Muscle of arm (tissue), 1 donor: ENCODE measurements at regions not wholly inside any gene's neighbourhood (a gene's known extent, or its start where the extent isn't known, plus 50 kb on each side); places are given as distances from the start of the nearest gene placed in this dataset.
A peak's percentile ranks its signal among the peaks of the same experiment; 100 is the strongest.

ENCODE experiments used
- DNase-seq: peaks from one replicate; pipeline ENCODE4 v3.0.0-alpha.2; 2013

- DNase-seq, result peak; percentile 31
Measured at GRCh38 chr9:108645520-108645919, 210.3 kb downstream of the ACTL7B start.

DNA sequence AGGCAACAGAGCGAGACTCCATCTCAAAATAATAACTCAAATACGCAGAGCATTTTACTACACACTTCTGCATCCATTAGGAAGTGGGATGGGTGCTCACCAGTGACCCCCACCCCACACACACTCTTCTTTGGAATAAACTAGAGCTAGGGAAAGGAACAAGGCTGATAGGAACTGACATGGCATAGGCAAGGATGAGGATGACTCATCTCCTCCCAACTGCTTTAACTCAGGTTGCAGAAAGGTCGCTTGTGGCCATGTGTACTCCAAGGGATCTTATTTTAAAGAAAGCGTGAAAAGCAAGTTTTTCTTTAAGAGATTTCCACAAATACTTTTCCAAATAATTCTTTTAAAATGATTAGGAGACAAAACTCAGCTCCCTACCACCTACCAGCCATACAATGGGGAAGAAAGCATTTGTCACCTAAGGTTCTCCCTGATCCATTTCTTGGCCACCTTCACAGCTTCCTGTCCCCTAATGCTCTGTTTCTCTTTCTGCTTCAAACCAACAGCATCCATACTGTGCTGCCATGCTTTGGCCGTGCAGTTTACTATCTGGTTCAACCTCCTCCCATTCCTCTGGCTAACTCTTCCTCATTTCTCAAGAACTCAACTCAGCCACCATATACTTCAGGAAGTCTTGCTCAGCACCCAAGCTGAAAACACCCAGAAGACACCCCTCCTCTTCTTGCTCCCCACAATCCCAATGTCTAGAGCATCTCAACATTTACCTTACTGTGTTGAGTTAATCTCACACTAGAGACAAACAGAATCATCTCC, 211.9 kb downstream of the ACTL7B start:
- DNase-seq, result no peak

GRCh38 chr9:108642871-108643270, 212.9 kb downstream of the ACTL7B start:
- DNase-seq, result no peak

- DNase-seq, result no peak
Measured at GRCh38 chr9:108640230-108640629, 215.6 kb downstream of the ACTL7B start.

DNA sequence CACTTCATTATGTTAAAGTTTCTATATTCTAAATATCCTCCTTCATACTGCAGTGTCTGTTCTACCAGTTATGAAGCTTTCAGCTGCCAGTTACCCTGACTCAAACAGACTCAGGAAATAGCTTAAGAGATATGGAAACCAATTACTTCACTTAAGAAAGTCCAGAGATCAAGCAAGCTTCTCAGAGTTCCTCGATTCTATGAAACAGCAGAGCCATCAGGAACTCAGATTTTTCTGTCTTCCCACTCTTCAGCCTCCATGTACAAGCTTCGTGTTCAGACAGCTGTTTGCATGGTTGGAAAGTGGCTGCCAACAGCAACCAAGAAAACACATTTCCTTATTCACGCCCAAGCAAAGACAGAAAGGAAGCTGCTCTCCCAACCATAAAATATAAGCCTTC, 216.1 kb downstream of the ACTL7B start:
- no peak for DNase-seq

DNA sequence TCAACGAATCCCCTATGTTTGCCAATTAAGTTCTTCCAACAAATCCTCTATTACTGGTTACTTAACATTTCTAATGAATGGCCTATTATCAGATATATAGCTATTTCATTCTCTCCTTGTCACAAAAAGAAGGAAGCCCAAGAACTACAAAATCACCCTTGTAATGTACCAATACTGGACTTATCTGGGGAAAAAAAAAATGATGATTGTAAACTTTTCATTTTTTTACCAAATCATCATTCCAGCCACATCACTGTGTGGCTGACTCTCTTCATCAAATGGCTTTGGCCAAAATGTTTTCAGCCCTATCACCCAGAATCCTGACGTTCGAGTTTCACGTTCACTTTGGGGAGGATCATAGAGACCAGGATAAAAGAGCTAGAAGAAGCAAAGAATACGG, 216.7 kb downstream of the ACTL7B start:
- no peak for DNase-seq

GRCh38 chr9:108637340-108637739, 218.4 kb downstream of the ACTL7B start:
- no peak for DNase-seq

- no peak for DNase-seq
Measured at GRCh38 chr9:108636013-108636412, 219.8 kb downstream of the ACTL7B start.

DNA sequence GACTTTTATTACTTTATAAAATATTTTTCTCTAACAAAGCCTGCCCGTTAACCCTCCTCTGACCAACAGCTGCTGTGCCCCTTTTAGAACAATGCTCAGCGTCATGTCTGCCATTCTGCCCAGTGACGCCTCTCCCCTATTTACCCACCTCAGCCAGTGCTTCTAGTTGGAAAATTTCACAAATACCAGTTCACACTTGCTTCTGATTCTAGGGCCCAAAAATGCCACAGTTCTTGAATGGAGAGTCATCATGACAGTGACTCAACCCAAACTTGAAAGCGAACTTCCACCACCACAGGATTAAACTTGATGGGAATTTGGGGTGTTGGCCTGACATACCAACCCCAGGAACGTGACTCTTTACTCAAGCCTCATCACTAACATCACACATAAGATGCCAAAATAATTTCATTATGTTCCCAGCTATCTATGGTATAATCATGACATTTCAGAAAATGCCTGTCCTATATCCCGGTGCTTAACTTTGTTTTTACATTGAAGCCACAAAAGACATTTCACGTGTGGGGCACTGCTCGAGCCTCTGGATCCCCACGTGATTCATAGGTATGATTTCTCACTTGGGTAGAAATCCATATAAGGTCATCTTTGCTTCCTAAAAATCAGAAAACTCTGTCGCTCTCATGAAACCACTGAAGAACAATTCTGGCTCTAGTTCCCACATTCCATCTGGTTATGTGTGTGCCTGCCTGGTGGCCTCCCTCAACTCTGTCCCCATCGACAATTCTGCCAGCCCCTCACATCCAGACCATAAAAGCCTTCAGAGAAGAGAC, 220.9 kb downstream of the ACTL7B start:
- no peak for DNase-seq

GRCh38 chr9:108634204-108634603, 221.6 kb downstream of the ACTL7B start:
- DNase-seq, result peak; percentile 8

DNA sequence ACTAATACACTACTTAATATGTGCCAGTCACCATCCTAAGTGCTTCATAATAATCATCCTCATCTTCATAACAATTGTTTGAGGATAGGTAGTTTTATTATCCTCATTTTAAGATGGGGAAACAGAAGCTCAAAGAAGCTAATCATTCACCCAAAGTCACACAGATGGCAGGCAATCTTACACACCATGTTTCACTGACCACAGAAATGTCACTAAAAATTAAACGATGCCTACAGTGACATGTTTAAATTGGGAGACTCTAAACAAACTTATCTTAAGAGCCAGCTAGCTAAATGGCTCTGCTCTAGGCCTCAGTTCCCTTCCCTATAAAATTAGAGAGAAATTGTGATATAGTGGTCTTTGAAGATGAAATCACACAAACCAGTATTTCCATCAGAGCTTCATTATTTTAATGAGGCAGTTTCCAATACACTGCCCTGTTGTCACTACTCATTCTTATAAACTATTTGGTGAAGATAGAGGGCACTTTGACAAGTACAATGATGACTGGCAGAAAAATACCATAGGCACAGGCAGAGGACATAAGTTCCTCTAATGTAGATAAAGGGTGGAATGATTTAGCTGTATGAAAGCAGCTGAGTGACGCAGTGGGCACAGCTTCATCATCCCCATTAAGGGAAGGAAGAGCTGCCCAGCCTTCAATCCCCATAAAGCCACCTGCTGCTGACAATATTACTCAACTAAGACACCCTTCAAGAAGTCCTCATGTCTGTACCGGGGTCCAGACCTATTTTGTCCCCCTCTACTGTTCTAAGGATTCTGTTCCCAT, 224.1 kb downstream of the ACTL7B start:
- DNase-seq, result no peak

- DNase-seq, result no peak
Measured at GRCh38 chr9:108628316-108628715, 227.5 kb downstream of the ACTL7B start.

DNA sequence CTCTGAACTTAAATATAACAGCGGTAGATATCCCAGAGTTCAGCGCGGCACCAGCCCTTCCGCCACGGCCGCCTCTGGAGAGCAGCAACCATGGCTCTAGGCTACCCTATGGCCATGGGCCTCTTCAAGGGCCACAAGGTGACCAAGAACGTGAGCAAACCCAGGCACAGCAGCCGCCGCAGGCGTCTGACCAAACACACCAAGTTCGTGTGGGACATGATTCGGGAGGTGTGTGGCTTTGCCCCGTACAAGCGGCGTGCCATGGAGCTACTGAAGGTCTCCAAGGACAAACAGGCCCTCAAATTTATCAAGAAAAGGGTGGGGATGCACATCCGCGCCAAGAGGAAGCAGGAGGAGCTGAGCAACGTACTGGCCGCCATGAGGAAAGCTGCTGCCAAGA, 229.0 kb downstream of the ACTL7B start:
- no peak for DNase-seq

GRCh38 chr9:108621991-108622855, 233.6 kb downstream of the ACTL7B start:
- no peak for DNase-seq

DNA sequence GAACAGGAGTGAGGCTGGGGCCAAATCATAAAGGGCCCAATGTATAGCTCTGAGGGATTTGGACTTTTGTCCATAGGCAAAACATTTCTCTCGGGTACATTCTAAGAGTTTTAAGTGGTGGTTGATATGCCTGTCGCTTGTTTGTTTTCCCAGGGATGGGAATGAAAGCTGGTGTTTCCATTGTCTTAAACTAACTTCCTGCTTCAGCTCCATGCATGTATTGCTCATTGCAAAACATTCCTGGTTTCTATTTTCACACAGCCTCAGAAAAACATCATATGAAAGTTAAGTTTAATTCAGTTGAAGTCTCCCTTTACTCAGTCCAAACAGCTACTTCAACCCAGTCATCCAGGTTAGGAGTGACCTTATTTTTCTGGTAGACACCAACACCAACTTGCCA, 235.0 kb downstream of the ACTL7B start:
- DNase-seq, result no peak

DNA sequence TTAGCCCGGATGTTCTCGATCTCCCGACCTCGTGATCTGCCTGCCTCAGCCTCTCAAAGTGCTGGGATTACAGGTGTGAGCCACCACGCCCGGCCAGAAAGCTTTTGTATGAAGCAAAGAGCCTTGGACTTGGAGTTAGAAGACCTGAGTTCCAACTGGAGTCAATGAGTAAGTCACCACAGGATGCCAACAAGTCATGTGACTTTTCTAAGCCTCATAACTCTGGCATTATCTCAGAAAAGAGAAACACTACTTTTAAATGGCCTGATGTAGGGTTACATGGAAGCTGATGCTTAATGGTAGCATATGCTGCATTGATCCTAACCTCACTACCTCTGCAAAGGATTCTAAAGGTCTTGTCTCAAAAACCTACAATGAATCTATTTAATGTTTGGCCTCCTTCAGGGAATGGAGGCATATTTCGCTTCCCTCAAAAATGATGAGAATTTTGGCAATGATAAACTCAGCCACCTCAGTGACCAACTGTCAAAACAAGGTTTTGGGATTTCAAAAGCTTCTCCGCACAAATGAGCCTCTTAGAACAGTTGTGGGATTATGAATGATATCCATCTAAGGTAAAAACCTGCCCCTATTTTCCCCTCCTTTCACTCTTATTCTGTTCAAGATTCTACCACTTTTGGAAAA, 236.8 kb downstream of the ACTL7B start:
- DNase-seq, result no peak

DNA sequence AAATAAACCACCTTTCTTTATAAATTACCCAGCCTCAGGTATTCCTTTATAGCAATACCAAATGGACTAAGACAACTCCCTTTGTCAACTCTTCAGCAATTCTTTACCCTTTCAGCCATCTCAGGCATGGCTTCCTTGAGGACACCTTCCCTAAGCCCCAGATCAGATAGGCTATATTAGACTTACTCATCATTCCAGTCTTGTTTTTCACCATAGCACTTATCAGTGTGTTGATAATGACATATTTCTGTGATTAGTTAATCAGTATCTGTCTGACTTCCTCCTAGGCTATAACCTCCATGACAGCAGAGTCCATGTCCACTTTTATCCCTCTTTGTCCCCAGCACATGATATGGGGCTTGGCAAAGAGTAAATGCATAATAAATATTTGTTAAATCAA, 238.1 kb downstream of the ACTL7B start:
- DNase-seq, result no peak

DNA sequence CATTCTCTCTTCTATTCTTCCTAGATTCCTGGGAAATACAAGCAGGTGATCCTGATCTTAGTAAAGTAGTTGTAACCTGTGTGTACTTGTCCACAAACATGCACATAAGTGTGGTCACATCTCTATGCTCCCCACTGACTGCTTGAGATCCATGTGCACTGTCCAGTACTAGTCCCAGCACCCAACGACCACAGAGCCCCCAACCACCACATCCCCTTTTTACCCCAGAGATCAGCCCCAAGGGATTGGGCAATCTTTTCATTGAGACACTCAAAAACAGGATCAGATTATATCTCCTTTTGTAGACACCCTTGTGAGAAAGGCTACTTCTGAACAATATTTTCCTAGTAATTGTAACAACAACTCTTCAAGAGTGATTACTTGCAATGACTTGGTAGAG, 240.6 kb downstream of the ACTL7B start:
- no peak for DNase-seq

DNA sequence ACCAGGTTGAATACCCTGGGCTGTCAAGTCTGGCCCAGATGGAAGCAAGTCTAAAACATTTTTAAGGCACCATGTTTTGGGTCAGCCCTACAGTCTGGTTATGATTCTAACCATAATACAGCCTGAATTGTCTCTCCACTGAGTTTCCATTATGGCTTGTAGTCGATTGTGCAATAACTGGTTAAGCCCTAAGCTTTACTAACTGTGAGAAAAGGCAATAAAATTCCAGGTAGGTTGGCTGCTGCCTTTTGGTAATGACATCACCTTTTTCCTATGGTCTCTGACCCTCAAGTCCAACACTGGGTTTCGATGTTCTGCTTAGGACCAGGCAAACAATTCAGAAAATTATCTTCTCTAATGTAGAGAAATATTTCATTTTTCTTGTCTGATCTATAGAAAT, 243.3 kb downstream of the ACTL7B start:
- no peak for DNase-seq

DNA sequence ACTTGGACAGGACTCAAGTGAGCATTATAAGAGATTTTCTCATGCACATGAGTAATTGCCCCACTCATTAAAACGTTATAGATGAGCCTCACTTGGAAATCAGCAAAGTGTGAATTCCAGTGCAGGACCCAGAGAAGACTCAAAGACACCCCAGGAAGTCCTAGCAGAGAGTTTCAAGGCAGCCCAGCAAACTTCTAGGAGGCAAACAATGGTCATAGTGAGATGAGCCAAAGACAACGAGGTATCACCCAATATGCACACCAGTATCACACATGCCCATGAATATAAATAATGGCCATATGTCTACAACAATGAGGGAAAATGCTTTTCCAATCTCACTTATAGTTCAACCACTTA, 245.9 kb downstream of the ACTL7B start:
- no peak for DNase-seq

DNA sequence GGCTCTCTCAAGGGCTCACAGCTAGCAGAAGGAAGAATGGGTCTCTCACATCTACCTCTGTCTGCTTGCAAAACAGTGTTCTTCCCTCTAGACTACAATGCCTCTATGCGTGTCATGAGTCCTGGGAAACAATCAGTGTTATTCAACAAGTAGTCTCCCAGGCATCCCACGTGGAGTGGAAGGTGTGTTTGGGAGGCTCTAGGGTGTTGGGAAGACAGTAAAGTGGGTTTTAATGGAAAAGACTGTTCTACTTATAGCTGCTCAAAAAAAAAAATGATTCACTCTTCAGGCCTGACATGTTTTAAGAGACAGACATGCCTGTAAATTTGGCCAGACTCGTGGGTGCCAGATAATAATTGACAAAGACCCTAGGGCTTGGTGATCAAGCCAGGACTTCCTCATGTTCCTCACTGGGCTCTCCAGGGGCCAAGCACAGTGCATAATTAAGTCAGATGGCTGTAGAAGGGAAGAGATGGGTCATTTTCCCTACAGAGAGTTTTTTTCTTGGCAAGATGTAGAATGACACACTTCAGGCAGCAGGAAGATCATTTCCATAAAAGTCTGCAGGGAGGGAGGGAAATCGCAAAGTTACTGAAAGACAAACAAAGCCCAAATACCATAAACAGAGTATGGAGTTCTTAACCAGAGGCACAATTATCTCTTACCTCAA, 246.4 kb downstream of the ACTL7B start:
- DNase-seq, result peak; percentile 15
